Adrenal gland (tissue), 5 donors: ENCODE measurements at regions not wholly inside any gene's neighbourhood (a gene's known extent, or its start where the extent isn't known, plus 50 kb on each side); places are given as distances from the start of the nearest gene placed in this dataset.

ENCODE experiments used
- POLR2A ChIP-seq, 2 donors: fragments of 450-650 bp; IDR thresholded peaks; one replicate each; pipeline ENCODE4 v1.6.1; 2017; ENCODE audit warnings: antibody characterized with exemption in 2 of 2, mild to moderate bottlenecking in 2 of 2, moderate library complexity in 1 of 2
- TF ChIP-seq, protein P1 (sequence below), 6 experiments: fragments of 450-650 bp in 4 of 6; fragments of 200-600 bp in 2 of 6; sonication (generic) in 1 of 6; IDR thresholded peaks; 1 replicate in 5 of 6; 2 replicates in 1 of 6; pipeline versions ENCODE4 v1.5.1 to v1.8.0; 2016 to 2021; ENCODE audit warnings: antibody characterized with exemption in 6 of 6, mild to moderate bottlenecking in 2 of 6, moderate library complexity in 1 of 6
- donor health status: DM: no; HTN: no; CAD: no.

DNA sequence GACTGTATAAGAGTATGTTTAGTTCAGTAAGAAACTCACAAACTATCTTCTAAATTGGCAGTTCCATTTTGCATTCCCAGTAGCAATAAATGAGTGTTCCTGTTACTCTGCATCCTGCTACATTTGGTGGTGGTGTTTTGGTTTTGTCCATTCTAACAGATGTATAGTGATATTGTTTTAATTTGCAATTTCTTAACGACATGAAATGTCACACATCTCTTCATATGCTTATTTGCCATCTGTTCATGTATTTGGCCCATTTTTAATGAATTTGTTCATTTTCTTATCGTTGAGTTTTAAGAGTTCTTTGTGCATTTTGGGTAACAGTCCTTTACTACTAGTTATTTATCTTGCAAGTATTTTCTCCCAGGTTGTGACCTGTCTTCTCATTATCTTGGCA, 232.2 kb downstream of the TMA16 start:
- TF ChIP-seq, protein P1, sequence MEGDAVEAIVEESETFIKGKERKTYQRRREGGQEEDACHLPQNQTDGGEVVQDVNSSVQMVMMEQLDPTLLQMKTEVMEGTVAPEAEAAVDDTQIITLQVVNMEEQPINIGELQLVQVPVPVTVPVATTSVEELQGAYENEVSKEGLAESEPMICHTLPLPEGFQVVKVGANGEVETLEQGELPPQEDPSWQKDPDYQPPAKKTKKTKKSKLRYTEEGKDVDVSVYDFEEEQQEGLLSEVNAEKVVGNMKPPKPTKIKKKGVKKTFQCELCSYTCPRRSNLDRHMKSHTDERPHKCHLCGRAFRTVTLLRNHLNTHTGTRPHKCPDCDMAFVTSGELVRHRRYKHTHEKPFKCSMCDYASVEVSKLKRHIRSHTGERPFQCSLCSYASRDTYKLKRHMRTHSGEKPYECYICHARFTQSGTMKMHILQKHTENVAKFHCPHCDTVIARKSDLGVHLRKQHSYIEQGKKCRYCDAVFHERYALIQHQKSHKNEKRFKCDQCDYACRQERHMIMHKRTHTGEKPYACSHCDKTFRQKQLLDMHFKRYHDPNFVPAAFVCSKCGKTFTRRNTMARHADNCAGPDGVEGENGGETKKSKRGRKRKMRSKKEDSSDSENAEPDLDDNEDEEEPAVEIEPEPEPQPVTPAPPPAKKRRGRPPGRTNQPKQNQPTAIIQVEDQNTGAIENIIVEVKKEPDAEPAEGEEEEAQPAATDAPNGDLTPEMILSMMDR (IDR thresholded peaks at IDR 0.05) = no peak
- TF ChIP-seq POLR2A (IDR thresholded peaks at IDR 0.05) = no peak
